CD4-positive, alpha-beta T cell (primary cell): ENCODE measurements at regions not wholly inside any gene's neighbourhood (a gene's known extent, or its start where the extent isn't known, plus 50 kb on each side); places are given as distances from the start of the nearest gene placed in this dataset.

ENCODE experiments used
- ATAC-seq: fragments of 200-7000 bp; cut with Tn5 transposase; one replicate; pipeline ENCODE4 v1.10.0; 2022; ENCODE audit warnings: mild to moderate bottlenecking; ENCODE audit not compliant: poor library complexity
- CTCF ChIA-PET: fragments of 350-600 bp; sonication (Branson Sonifier 250); formaldehyde crosslinking; loops from one replicate; lab custom pipeline; 2021; ENCODE audit warnings: antibody characterized with exemption, inconsistent platforms; lab: Charles Lee
- POLR2A ChIA-PET: fragments of 350-600 bp; sonication (Branson Sonifier 250); formaldehyde crosslinking; loops from one replicate; lab custom pipeline; 2021; ENCODE audit warnings: antibody characterized with exemption, inconsistent platforms; lab: Charles Lee
- DNase-seq, 14 experiments: peaks; one replicate each; pipeline ENCODE4 v3.0.0-alpha.2; 2013 to 2020; ENCODE audit warnings: mixed read lengths in 2 of 14
- H3K27ac ChIP-seq, 2 donors: one replicate each; pipeline versions ENCODE4 v1.5.1 to v1.7.0; 2013; ENCODE audit warnings: low read length in 2 of 2, low read depth in 1 of 2, mild to moderate bottlenecking in 1 of 2
- H3K27me3 ChIP-seq, 2 experiments: 1 replicate in 1 of 2; 2 replicates in 1 of 2; pipeline versions ENCODE4 v1.6.1 to v1.7.0; 2013; ENCODE audit warnings: low read length in 2 of 2, control low read depth in 1 of 2, mild to moderate bottlenecking in 1 of 2, moderate library complexity in 1 of 2; ENCODE audit not compliant: insufficient read depth in 2 of 2, control insufficient read depth in 1 of 2
- H3K36me3 ChIP-seq: one replicate; pipeline ENCODE4 v1.6.1; 2013; ENCODE audit warnings: low read length, control low read depth; ENCODE audit not compliant: insufficient read depth
- H3K4me1 ChIP-seq: one replicate; pipeline ENCODE4 v1.6.1; 2013; ENCODE audit warnings: low read length, control low read depth; ENCODE audit not compliant: insufficient read depth
- H3K4me3 ChIP-seq: one replicate; pipeline ENCODE4 v1.5.1; 2013; ENCODE audit warnings: mild to moderate bottlenecking, low read length, moderate library complexity
- H3K9me3 ChIP-seq, 2 experiments: 1 replicate in 1 of 2; 2 replicates in 1 of 2; pipeline versions ENCODE4 v1.6.1 to v1.7.0; 2013; ENCODE audit warnings: low read length in 2 of 2, mild to moderate bottlenecking in 2 of 2, control low read depth in 1 of 2, moderate library complexity in 1 of 2; ENCODE audit not compliant: control insufficient read depth in 1 of 2, insufficient read depth in 1 of 2
- H3K27ac Mint-ChIP-seq: one replicate; pipeline ENCODE4 v1.8.0; 2020; ENCODE audit warnings: mixed read lengths
- H3K27me3 Mint-ChIP-seq: one replicate; pipeline ENCODE4 v1.8.0; 2021; ENCODE audit warnings: mixed read lengths
- H3K36me3 Mint-ChIP-seq: one replicate; pipeline ENCODE4 v1.8.0; 2021; ENCODE audit warnings: low read depth, mixed read lengths
- H3K4me1 Mint-ChIP-seq: one replicate; pipeline ENCODE4 v1.8.0; 2021; ENCODE audit warnings: low read depth, mixed read lengths
- H3K4me3 Mint-ChIP-seq: one replicate; pipeline ENCODE4 v1.8.0; 2020; ENCODE audit warnings: mild to moderate bottlenecking, mixed read lengths
- H3K9me3 Mint-ChIP-seq: one replicate; pipeline ENCODE4 v1.8.0; 2020; ENCODE audit warnings: mixed read lengths
- intact Hi-C, 2 experiments: fragments of 100-400 bp; cut with DNase I in 1 of 2; cut with micrococcal nuclease in 1 of 2; formaldehyde crosslinking; loops; one replicate each; pipeline versions ENCODE4 v1.15.1 to v1.9.0; 2023 to 2025; cut with DNase I, micrococcal nuclease
- TF ChIP-seq, protein P1 (sequence below): fragments of 200-600 bp; IDR thresholded peaks from one replicate; pipeline ENCODE4 v1.8.0; 2022; ENCODE audit warnings: antibody characterized with exemption, mild to moderate bottlenecking

- no peaks in the 10 kb centered on the region for H3K9me3 ChIP-seq
- no peak overlapping the region for H3K27ac ChIP-seq
- no peaks in the 10 kb centered on the region for H3K4me1 Mint-ChIP-seq
- no peak for DNase-seq
- TF ChIP-seq, protein P1, sequence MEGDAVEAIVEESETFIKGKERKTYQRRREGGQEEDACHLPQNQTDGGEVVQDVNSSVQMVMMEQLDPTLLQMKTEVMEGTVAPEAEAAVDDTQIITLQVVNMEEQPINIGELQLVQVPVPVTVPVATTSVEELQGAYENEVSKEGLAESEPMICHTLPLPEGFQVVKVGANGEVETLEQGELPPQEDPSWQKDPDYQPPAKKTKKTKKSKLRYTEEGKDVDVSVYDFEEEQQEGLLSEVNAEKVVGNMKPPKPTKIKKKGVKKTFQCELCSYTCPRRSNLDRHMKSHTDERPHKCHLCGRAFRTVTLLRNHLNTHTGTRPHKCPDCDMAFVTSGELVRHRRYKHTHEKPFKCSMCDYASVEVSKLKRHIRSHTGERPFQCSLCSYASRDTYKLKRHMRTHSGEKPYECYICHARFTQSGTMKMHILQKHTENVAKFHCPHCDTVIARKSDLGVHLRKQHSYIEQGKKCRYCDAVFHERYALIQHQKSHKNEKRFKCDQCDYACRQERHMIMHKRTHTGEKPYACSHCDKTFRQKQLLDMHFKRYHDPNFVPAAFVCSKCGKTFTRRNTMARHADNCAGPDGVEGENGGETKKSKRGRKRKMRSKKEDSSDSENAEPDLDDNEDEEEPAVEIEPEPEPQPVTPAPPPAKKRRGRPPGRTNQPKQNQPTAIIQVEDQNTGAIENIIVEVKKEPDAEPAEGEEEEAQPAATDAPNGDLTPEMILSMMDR: no peak
- no peak overlapping the region for H3K27ac Mint-ChIP-seq
- no peaks in the 10 kb centered on the region for H3K9me3 Mint-ChIP-seq
- H3K36me3 Mint-ChIP-seq: no peaks in the 10 kb centered on the region
- no peaks in the 10 kb centered on the region for H3K27me3 ChIP-seq
- POLR2A ChIA-PET: no interaction called here
- CTCF ChIA-PET: interaction anchor here (0.5 kb wide), 1 partner anchor 972 kb away, joined by 3 read pairs; no protein-coding TSS in a partner anchor
- no peaks in the 10 kb centered on the region for H3K36me3 ChIP-seq
- no peak overlapping the region for H3K4me3 ChIP-seq
- no peaks in the 10 kb centered on the region for H3K27me3 Mint-ChIP-seq
- H3K4me1 ChIP-seq: no peaks in the 10 kb centered on the region
- no peak for ATAC-seq
- intact Hi-C loops: no loop called here
- no peak overlapping the region for H3K4me3 Mint-ChIP-seq
Observed at GRCh38 chr3:70757658-70758057, 445.2 kb upstream of the MDFIC2 start.

DNA sequence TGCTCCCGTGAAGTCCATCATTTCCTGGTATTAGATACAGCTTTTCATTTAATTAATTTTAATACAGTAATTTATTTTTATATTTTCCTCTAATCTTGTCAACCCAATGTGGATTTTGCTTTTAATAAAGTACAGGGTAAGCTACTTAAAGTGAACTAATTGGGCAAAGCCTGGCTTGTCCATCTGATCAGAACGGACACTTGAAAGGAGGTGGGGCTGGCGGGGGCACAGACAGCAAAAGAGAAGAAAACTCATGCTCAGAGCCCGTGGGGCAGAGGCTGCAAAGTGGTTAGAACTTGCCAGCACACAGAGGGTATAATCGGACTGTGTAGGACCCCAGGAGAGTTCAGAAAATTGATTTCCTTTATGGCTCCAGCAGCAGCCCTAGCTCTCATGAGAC is 443.1 kb upstream of the MDFIC2 start:
- TF ChIP-seq, protein P1: no peak
- no peak overlapping the region for H3K4me3 Mint-ChIP-seq
- CTCF ChIA-PET: no interaction called here

DNA sequence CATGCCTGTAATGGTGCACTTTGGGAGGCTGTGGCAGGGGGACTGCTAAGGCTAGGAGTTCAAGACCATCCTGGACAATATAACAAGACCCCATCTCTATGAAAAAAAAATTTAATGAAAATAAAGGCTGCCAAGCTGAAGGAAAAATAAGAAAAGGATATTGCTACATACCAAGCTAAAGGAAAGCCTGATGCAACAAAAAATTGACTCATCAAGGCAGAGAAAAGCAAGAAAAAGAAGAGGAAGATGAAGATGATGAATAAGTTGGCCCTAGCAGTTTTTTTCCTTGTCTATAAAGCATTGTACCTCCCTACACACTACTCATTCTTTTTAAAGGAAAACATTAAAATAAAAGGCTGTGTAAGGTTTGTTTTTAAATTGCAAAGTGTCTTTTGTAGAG is 441.9 kb upstream of the MDFIC2 start:
- Histone ChIP-seq H3K9me3 (no peaks in the 10 kb centered on the region), H3K27ac (no peak overlapping the region), H3K4me3 (no peak overlapping the region), H3K27me3 (no peaks in the 10 kb centered on the region), H3K4me1 (no peaks in the 10 kb centered on the region), H3K36me3 (no peaks in the 10 kb centered on the region)
- Mint-ChIP-seq H3K27me3 (peaks cover 7% of the 10 kb centered on the region), H3K4me3 (no peak overlapping the region), H3K36me3 (no peaks in the 10 kb centered on the region), H3K4me1 (no peaks in the 10 kb centered on the region), H3K27ac (no peak overlapping the region), H3K9me3 (no peaks in the 10 kb centered on the region)
- ChIA-PET CTCF (no interaction called here), POLR2A (no interaction called here)
- ATAC-seq (no peak), DNase-seq (no peak)
- intact Hi-C loops: no loop called here
- TF ChIP-seq, protein P1: no peak

More for the DNA sequence above, 443.1 kb upstream of the MDFIC2 start:
- DNase-seq (no peak), ATAC-seq (no peak)
- H3K27ac ChIP-seq: no peak overlapping the region
- H3K4me3 ChIP-seq: no peak overlapping the region
- POLR2A ChIA-PET: no interaction called here
- H3K27me3 Mint-ChIP-seq: no peaks in the 10 kb centered on the region
- no peaks in the 10 kb centered on the region for H3K4me1 ChIP-seq
- H3K36me3 Mint-ChIP-seq: no peaks in the 10 kb centered on the region
- H3K27ac Mint-ChIP-seq: no peak overlapping the region
- H3K27me3 ChIP-seq: no peaks in the 10 kb centered on the region
- H3K4me1 Mint-ChIP-seq: no peaks in the 10 kb centered on the region
- H3K9me3 ChIP-seq: no peaks in the 10 kb centered on the region
- H3K9me3 Mint-ChIP-seq: no peaks in the 10 kb centered on the region
- intact Hi-C loops: no loop called here
- no peaks in the 10 kb centered on the region for H3K36me3 ChIP-seq
